ENCODE measurements at regions not wholly inside any gene's neighbourhood (a gene's known extent, or its start where the extent isn't known, plus 50 kb on each side); places are given as distances from the start of the nearest gene placed in this dataset.
A peak's percentile ranks its signal among the peaks of the same experiment; 100 is the strongest.

GRCh38 chr15:31975830-31976229, 54.5 kb upstream of the CHRNA7 start:
- TF ChIP-seq, protein P1, sequence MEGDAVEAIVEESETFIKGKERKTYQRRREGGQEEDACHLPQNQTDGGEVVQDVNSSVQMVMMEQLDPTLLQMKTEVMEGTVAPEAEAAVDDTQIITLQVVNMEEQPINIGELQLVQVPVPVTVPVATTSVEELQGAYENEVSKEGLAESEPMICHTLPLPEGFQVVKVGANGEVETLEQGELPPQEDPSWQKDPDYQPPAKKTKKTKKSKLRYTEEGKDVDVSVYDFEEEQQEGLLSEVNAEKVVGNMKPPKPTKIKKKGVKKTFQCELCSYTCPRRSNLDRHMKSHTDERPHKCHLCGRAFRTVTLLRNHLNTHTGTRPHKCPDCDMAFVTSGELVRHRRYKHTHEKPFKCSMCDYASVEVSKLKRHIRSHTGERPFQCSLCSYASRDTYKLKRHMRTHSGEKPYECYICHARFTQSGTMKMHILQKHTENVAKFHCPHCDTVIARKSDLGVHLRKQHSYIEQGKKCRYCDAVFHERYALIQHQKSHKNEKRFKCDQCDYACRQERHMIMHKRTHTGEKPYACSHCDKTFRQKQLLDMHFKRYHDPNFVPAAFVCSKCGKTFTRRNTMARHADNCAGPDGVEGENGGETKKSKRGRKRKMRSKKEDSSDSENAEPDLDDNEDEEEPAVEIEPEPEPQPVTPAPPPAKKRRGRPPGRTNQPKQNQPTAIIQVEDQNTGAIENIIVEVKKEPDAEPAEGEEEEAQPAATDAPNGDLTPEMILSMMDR (IDR thresholded peaks at IDR 0.05; ENCODE audit: insufficient read depth, low read length, poor library complexity, severe bottlenecking): no peak
- Histone ChIP-seq H3K27me3 (replicated peaks; ENCODE audit: control insufficient read depth, insufficient read depth, low read length) (peaks cover 3% of the 10 kb centered on the region), H3K36me3 (ENCODE audit: control insufficient read depth, insufficient read depth, low read length) (no peaks in the 10 kb centered on the region), H3K4me3 (replicated peaks; ENCODE audit: low read depth, low read length) (no peak overlapping the region)
- no peak for DNase-seq (ENCODE audit: extremely low read depth, insufficient read length)

GRCh38 chr15:31977138-31977537, 53.2 kb upstream of the CHRNA7 start:
- peaks cover 3% of the 10 kb centered on the region for H3K27me3 ChIP-seq (replicated peaks; ENCODE audit: control insufficient read depth, insufficient read depth, low read length)
- TF ChIP-seq, protein P1 (IDR thresholded peaks at IDR 0.05; ENCODE audit: insufficient read depth, low read length, poor library complexity, severe bottlenecking): no peak
- H3K36me3 ChIP-seq (ENCODE audit: control insufficient read depth, insufficient read depth, low read length): no peaks in the 10 kb centered on the region
- H3K4me3 ChIP-seq (replicated peaks; ENCODE audit: low read depth, low read length): no peak overlapping the region
- DNase-seq (ENCODE audit: extremely low read depth, insufficient read length): no peak

- peak; percentile 41 for DNase-seq (ENCODE audit: extremely low read depth, insufficient read length)
- TF ChIP-seq, protein P1 (IDR thresholded peaks at IDR 0.05; ENCODE audit: insufficient read depth, low read length, poor library complexity, severe bottlenecking): peak; percentile 94
- no peak overlapping the region for H3K4me3 ChIP-seq (replicated peaks; ENCODE audit: low read depth, low read length)
- peaks cover 3% of the 10 kb centered on the region for H3K27me3 ChIP-seq (replicated peaks; ENCODE audit: control insufficient read depth, insufficient read depth, low read length)
- no peaks in the 10 kb centered on the region for H3K36me3 ChIP-seq (ENCODE audit: control insufficient read depth, insufficient read depth, low read length)
These were observed 52.3 kb upstream of the CHRNA7 start for GRCh38 chr15:31977812-31978661.
